ENCODE measurements at regions not wholly inside any gene's neighbourhood (a gene's known extent, or its start where the extent isn't known, plus 50 kb on each side); places are given as distances from the start of the nearest gene placed in this dataset.

DNA sequence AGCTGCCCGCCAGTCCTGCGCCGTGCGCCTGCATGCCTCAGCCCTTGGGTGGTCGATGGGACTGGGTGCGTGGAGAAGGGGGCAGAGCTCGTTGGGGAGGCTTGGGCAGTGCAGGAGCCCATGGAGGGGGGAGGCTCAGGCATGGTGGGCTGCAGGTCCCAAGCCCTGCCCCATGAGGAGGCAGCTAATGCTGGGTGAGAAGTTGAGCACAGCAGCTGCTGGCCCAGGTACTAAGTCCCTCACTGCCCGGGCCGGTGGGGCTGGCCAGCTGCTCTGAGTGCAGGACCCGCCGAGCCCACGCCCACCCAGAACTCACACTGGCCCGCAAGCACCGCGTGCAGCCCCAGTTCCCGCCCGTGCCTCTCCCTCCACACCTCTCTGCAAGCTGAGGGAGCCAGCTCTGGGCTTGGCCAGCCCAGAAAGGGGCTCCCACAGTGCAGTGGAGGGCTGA is 764.3 kb upstream of the TYRP1 start:
- TF ChIP-seq CTCF (IDR thresholded peaks at IDR 0.05; ENCODE audit: low read depth, low read length, missing control alignments), result no peak
- no peak for DNase-seq (ENCODE audit: low read depth)

DNA sequence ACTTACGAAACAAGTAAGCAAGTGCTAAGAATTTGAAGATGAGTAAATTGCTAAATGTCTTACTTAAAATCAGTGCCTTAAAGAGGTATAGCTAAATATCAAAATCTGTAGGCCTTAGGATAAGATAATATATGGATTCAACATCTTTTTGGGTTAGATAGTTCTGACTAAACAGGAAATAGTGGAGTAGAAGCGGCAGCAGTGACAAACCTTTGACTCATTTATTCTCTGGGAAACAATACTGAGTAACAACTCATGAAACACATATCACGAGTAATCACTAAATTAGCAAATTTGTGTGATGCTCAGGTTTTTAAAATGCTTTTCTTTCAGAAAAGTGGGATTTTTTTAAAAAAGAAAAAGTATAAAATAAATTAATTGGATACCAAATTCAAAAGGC is 762.1 kb upstream of the TYRP1 start:
- H3K4me3 ChIP-seq (ENCODE audit: low read depth, low read length), result no peak overlapping the region
- no peak for DNase-seq (ENCODE audit: low read depth)
- no peak for TF ChIP-seq CTCF (IDR thresholded peaks at IDR 0.05; ENCODE audit: low read depth, low read length, missing control alignments)

More for the DNA sequence above, 764.3 kb upstream of the TYRP1 start:
- no peak overlapping the region for H3K4me3 ChIP-seq (ENCODE audit: low read depth, low read length)

DNA sequence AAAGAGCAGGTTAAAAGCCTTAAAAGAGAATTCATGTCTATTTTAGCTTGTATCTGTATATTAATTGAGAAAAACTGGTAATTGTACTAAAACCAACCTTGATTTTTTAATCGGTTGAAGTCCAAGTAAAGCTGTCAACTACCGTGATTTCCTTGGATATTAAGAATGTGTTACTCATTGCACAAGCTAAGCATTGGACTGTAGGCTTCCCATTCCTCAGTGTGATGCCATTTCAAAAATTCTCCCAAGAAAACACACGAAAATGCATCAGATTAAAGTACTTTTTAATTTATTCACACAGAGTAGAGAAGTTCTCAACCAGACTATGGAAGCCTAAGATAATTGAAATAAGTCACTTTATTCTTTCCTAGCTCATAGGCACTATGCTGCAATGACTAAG is 761.4 kb upstream of the TYRP1 start:
- H3K4me3 ChIP-seq (ENCODE audit: low read depth, low read length), result no peak overlapping the region
- TF ChIP-seq CTCF (IDR thresholded peaks at IDR 0.05; ENCODE audit: low read depth, low read length, missing control alignments), result no peak
- no peak for DNase-seq (ENCODE audit: low read depth)

GRCh38 chr9:11933926-11934325 is 759.3 kb upstream of the TYRP1 start:
- no peak overlapping the region for H3K4me3 ChIP-seq (ENCODE audit: low read depth, low read length)
- no peak for DNase-seq (ENCODE audit: low read depth)
- no peak for TF ChIP-seq CTCF (IDR thresholded peaks at IDR 0.05; ENCODE audit: low read depth, low read length, missing control alignments)

- H3K4me3 ChIP-seq (ENCODE audit: low read depth, low read length), result no peak overlapping the region
- no peak for TF ChIP-seq CTCF (IDR thresholded peaks at IDR 0.05; ENCODE audit: low read depth, low read length, missing control alignments)
- no peak for DNase-seq (ENCODE audit: low read depth)
These were observed 746.7 kb upstream of the TYRP1 start for GRCh38 chr9:11946531-11946930.

DNA sequence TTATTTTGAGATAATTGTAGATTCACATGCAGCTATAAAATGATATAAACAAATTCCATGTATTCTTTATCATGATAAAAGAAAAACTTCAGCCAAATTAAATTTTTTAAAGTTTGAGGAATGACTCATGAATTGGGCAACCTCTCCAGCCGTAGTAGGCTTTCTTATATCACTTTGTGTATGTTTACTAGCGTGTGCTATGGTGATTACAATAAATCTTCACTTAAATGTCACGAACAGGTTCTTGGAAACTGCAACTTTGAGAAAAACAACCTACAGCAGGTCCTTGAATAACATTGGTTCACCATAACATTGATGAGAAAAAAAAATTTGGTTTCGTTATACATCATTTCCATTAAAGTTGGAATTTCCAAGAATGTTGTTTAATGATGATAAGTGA is 730.9 kb upstream of the TYRP1 start:
- no peak for DNase-seq (ENCODE audit: low read depth)
- TF ChIP-seq CTCF (IDR thresholded peaks at IDR 0.05; ENCODE audit: low read depth, low read length, missing control alignments), result no peak
- H3K4me3 ChIP-seq (ENCODE audit: low read depth, low read length), result no peak overlapping the region

GRCh38 chr9:11966786-11967185 is 726.4 kb upstream of the TYRP1 start:
- DNase-seq (ENCODE audit: low read depth), result no peak
- no peak for TF ChIP-seq CTCF (IDR thresholded peaks at IDR 0.05; ENCODE audit: low read depth, low read length, missing control alignments)
- no peak overlapping the region for H3K4me3 ChIP-seq (ENCODE audit: low read depth, low read length)
